H1 (cell line): ENCODE measurements at regions not wholly inside any gene's neighbourhood (a gene's known extent, or its start where the extent isn't known, plus 50 kb on each side); places are given as distances from the start of the nearest gene placed in this dataset.

Experiments used
- CTCF ChIA-PET: fragments of 300-600 bp; sonication (Branson Sonifier 250); formaldehyde crosslinking; loops from one replicate; lab custom pipeline; 2021; ENCODE audit not compliant: partially characterized antibody; lab: Charles Lee
- POLR2A ChIA-PET: fragments of 300-600 bp; sonication (Branson Sonifier 250); formaldehyde crosslinking; loops from one replicate; lab custom pipeline; 2021; ENCODE audit warnings: inconsistent platforms; ENCODE audit not compliant: partially characterized antibody; lab: Charles Lee
- DNase-seq, 2 experiments: peaks; one replicate each; pipeline versions ENCODE4 v3.0.0 to v3.0.0-alpha.2; 2010 to 2022; ENCODE audit warnings: low spot score in 2 of 2, low read depth in 1 of 2, mixed read lengths in 1 of 2
- FAIRE-seq: peaks from 2 replicates; lab custom pipeline; 2011; peaks lifted over from hg19 to GRCh38; lab: Jason Lieb, UNC
- H2AFZ ChIP-seq: 2 replicates; pipeline ENCODE4 v1.8.1; 2012; ENCODE audit warnings: low read length, inconsistent platforms
- H2AK5ac ChIP-seq: 2 replicates; pipeline ENCODE4 v1.6.1; 2013; ENCODE audit warnings: low read depth, low read length
- H2BK120ac ChIP-seq: replicated peaks from 2 replicates; pipeline ENCODE3; 2013; ENCODE audit warnings: low read depth, low read length, inconsistent platforms
- H2BK12ac ChIP-seq: 2 replicates; pipeline ENCODE4 v1.6.1; 2013; ENCODE audit warnings: low read depth, low read length
- H2BK15ac ChIP-seq: 2 replicates; pipeline ENCODE4 v1.6.1; 2013; ENCODE audit warnings: low read length
- H2BK20ac ChIP-seq: 2 replicates; pipeline ENCODE4 v1.6.1; 2013; ENCODE audit warnings: low read length
- H2BK5ac ChIP-seq: 2 replicates; pipeline ENCODE4 v1.6.1; 2013; ENCODE audit warnings: low read depth, low read length
- H3K14ac ChIP-seq: 2 replicates; pipeline ENCODE4 v1.6.1; 2013; ENCODE audit warnings: inconsistent platforms; ENCODE audit not compliant: insufficient read length
- H3K18ac ChIP-seq: 2 replicates; pipeline ENCODE4 v1.6.1; 2013; ENCODE audit warnings: low read length; ENCODE audit errors: extremely low read depth
- H3K23ac ChIP-seq: 2 replicates; pipeline ENCODE4 v1.6.1; 2013; ENCODE audit warnings: inconsistent platforms; ENCODE audit not compliant: insufficient read length
- H3K23me2 ChIP-seq: 2 replicates; pipeline ENCODE4 v1.6.1; 2013; ENCODE audit warnings: low read depth, low read length
- H3K27ac ChIP-seq: 2 replicates; pipeline ENCODE4 v1.6.1; 2011; ENCODE audit warnings: low read depth, low read length, inconsistent platforms
- H3K27me3 ChIP-seq, 4 experiments: replicated peaks in 1 of 4; 1 replicate in 1 of 4; 2 replicates in 3 of 4; pipeline versions ENCODE4 v1.6.1 to v1.8.1; 2011 to 2013; ENCODE audit warnings: low read length in 3 of 4, mild to moderate bottlenecking in 3 of 4, inconsistent platforms in 2 of 4, mixed read lengths in 2 of 4, moderate library complexity in 1 of 4; ENCODE audit not compliant: control insufficient read depth in 3 of 4, insufficient read depth in 3 of 4; ENCODE audit errors: extremely low read depth in 1 of 4
- H3K36me3 ChIP-seq, 4 experiments: 2 replicates each; pipeline versions ENCODE4 v1.6.1 to v1.8.1; 2011 to 2013; ENCODE audit warnings: mild to moderate bottlenecking in 4 of 4, low read length in 3 of 4, moderate library complexity in 2 of 4, control low read depth in 1 of 4, inconsistent platforms in 1 of 4; ENCODE audit not compliant: insufficient read depth in 4 of 4, control insufficient read depth in 2 of 4
- H3K4ac ChIP-seq: replicated peaks from 2 replicates; pipeline ENCODE3; 2013; ENCODE audit warnings: low read length, low read depth, mixed read lengths, inconsistent platforms; ENCODE audit not compliant: insufficient read length
- H3K4me1 ChIP-seq, 4 experiments: replicated peaks in 1 of 4; 1 replicate in 1 of 4; 2 replicates in 3 of 4; pipeline versions ENCODE4 v1.6.1 to v1.8.1; 2011 to 2013; ENCODE audit warnings: low read length in 3 of 4, inconsistent platforms in 2 of 4, mixed read lengths in 1 of 4; ENCODE audit not compliant: insufficient read depth in 4 of 4, control insufficient read depth in 3 of 4
- H3K4me2 ChIP-seq, 2 experiments: 2 replicates each; pipeline versions ENCODE4 v1.6.1 to v1.8.1; 2011 to 2013; ENCODE audit warnings: low read depth in 2 of 2, low read length in 2 of 2, control low read depth in 1 of 2, inconsistent platforms in 1 of 2, mild to moderate bottlenecking in 1 of 2; ENCODE audit not compliant: insufficient read depth in 1 of 2
- H3K4me3 ChIP-seq, 4 experiments: fragments of 200-600, 300-600 bp in 1 of 4; sonication (generic), shearing (Covaris generic), sonication (Bioruptor Twin) in 1 of 4; 2 replicates each; pipeline versions ENCODE4 v1.5.1 to v1.8.1; 2011 to 2016; ENCODE audit warnings: low read length in 4 of 4, low read depth in 3 of 4, control low read depth in 2 of 4, inconsistent platforms in 2 of 4, mild to moderate bottlenecking in 2 of 4, mixed read lengths in 1 of 4, moderate library complexity in 1 of 4; ENCODE audit not compliant: insufficient read depth in 2 of 4; ENCODE audit errors: extremely low read depth in 1 of 4
- H3K56ac ChIP-seq: replicated peaks from 2 replicates; pipeline ENCODE3; 2013; ENCODE audit warnings: low read depth, mild to moderate bottlenecking, mixed read lengths, low read length, inconsistent platforms; ENCODE audit not compliant: insufficient read length
- H3K79me1 ChIP-seq: 2 replicates; pipeline ENCODE4 v1.6.1; 2013; ENCODE audit warnings: low read depth, low read length, control low read depth
- H3K79me2 ChIP-seq, 2 experiments: 2 replicates each; pipeline versions ENCODE4 v1.6.1 to v1.8.1; 2012 to 2013; ENCODE audit warnings: low read length in 2 of 2, mild to moderate bottlenecking in 2 of 2, inconsistent platforms in 1 of 2; ENCODE audit not compliant: insufficient read depth in 2 of 2, control insufficient read depth in 1 of 2
- H3K9ac ChIP-seq, 4 experiments: replicated peaks in 1 of 4; 1 replicate in 1 of 4; 2 replicates in 3 of 4; pipeline versions ENCODE4 v1.6.1 to v1.8.1; 2011 to 2013; ENCODE audit warnings: low read depth in 3 of 4, low read length in 3 of 4, control low read depth in 2 of 4, mild to moderate bottlenecking in 2 of 4, moderate library complexity in 2 of 4, inconsistent platforms in 1 of 4; ENCODE audit errors: extremely low read depth in 1 of 4
- H3K9me3 ChIP-seq, 2 experiments: 2 replicates each; pipeline versions ENCODE4 v1.6.1 to v1.8.1; 2012 to 2013; ENCODE audit warnings: mild to moderate bottlenecking in 2 of 2, moderate library complexity in 2 of 2, control low read depth in 1 of 2, inconsistent platforms in 1 of 2, low read depth in 1 of 2, low read length in 1 of 2, mixed read lengths in 1 of 2; ENCODE audit not compliant: insufficient read depth in 2 of 2
- H4K20me1 ChIP-seq, 2 experiments: replicated peaks in 1 of 2; 2 replicates each; pipeline versions ENCODE3 to v1.8.1; 2011 to 2013; ENCODE audit warnings: inconsistent platforms in 2 of 2, low read length in 2 of 2, mild to moderate bottlenecking in 1 of 2; ENCODE audit not compliant: insufficient read depth in 2 of 2, control insufficient read depth in 1 of 2
- H4K5ac ChIP-seq: 2 replicates; pipeline ENCODE4 v1.6.1; 2013; ENCODE audit warnings: low read length, low read depth, mixed read lengths, inconsistent platforms; ENCODE audit not compliant: insufficient read length
- H4K8ac ChIP-seq: 2 replicates; pipeline ENCODE4 v1.8.0; 2013; ENCODE audit warnings: mild to moderate bottlenecking, moderate library complexity, low read length, inconsistent platforms; ENCODE audit not compliant: insufficient read depth; ENCODE audit errors: extremely low read depth
- H4K91ac ChIP-seq: replicated peaks from 2 replicates; pipeline ENCODE3; 2013; ENCODE audit warnings: low read length, mixed read lengths, inconsistent platforms; ENCODE audit not compliant: insufficient read length
- ASH2L ChIP-seq: fragments of 200-600, 300-600 bp; sonication (generic); IDR thresholded peaks from one replicate; pipeline ENCODE4 v1.7.1; 2017; ENCODE audit warnings: low read length
- CREB1 ChIP-seq: IDR thresholded peaks from 2 replicates; pipeline ENCODE4 v1.6.1; 2012; ENCODE audit warnings: inconsistent platforms
- CTBP2 ChIP-seq: IDR thresholded peaks from 2 replicates; pipeline ENCODE4 v1.7.0; 2011; ENCODE audit warnings: borderline replicate concordance, mild to moderate bottlenecking, moderate library complexity, mixed read lengths, low read length; ENCODE audit not compliant: insufficient read depth, insufficient read length
- JUN ChIP-seq: IDR thresholded peaks from 2 replicates; pipeline ENCODE4 v1.6.1; 2011; ENCODE audit warnings: low read depth, mild to moderate bottlenecking, improper control_type of control experiment, low read length
- RFX5 ChIP-seq: IDR thresholded peaks from 2 replicates; pipeline ENCODE4 v1.6.1; 2011; ENCODE audit warnings: low read depth, low read length, improper control_type of control experiment, borderline replicate concordance
- SAP30 ChIP-seq: fragments of 300-600 bp; sonication (generic); IDR thresholded peaks from 2 replicates; pipeline ENCODE4 v1.7.1; 2012; ENCODE audit warnings: low read length, moderate library complexity, mild to moderate bottlenecking, inconsistent platforms; ENCODE audit not compliant: insufficient read depth, insufficient replicate concordance
- WGBS, 2 experiments: shearing (Covaris generic) in 1 of 2; methylation state at CpG; one replicate each; pipeline versions ENCODE4 v1.1.6 to v1.1.7; 2013 to 2015; ENCODE audit warnings: low lambda C conversion rate in 2 of 2, mixed read lengths in 2 of 2, inconsistent platforms in 1 of 2, low coverage in 1 of 2, missing lambda C conversion rate in 1 of 2; ENCODE audit not compliant: insufficient replicate concordance in 2 of 2, insufficient coverage in 1 of 2, insufficient read length in 1 of 2; ENCODE audit errors: extremely low coverage in 1 of 2, missing lambda C conversion rate in 1 of 2; 5-methylcytosine and 5-hydroxymethylcytosine counted together

DNA sequence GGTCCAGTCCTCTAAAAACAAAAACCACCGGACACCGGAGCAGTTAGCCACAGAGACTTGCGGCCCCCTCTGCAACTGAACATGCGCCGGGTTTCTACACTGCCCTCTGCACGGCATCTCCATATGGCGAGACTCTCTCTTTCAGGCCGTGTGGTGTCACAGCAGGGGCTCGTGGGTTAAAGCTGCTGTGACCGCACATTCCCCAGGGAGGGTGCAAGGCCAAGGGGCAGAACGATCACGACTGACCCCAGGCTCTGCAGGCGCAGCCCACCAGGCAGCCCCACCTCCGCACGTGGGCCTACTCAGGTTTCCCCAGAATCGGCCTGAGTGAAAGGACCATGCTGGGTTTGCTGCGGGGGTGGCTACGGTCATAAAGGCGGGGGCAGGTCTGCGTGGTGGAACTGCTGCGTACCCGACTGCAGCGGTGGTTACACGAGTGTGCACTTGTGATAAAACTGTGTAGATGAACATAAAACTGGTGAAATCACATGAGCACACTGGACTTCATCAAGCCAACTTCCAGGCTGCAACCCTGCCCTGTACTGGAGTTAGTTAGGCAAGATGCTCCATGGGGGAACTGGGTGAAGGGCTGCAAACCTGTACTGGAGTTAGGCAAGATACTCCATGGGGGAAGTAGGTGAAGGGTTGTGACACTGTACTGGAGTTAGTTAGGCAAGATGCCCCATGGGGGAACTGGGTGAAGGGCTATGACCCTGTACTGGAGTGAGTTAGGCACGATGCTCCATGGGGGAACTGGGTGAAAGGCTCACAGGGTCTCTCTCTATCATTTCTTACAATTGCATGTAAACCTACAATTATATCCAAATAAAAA, 81.4 kb upstream of the PPP2R2D start:
- no peaks in the 10 kb centered on the region for H3K27me3 ChIP-seq
- H3K4me1 ChIP-seq: peaks cover 0 to 10% (median 4%) of the 10 kb centered on the region in 4 experiments; a peak in 6 of 7 replicates
- no peak overlapping the region for H3K4ac ChIP-seq
- H4K20me1 ChIP-seq: no peaks in the 10 kb centered on the region
- FAIRE-seq (no peak), DNase-seq (peak in 1 of 2 experiments; percentile 40)
- H3K56ac ChIP-seq: no peak overlapping the region
- ChIA-PET CTCF (no interaction called here), POLR2A (no interaction called here)
- 0 out of 2 replicates have a peak overlapping the region, but pooled peaks have one; percentile 37 for H2BK15ac ChIP-seq
- 87% methylated on average over 23 of the region's 25 CpGs; no CpG with 5 or more reads in 1 of the 2 experiments for WGBS, 2 experiments
- H3K79me1 ChIP-seq: no peaks in the 10 kb centered on the region
- H2AK5ac ChIP-seq: no peak overlapping the region
- no peak overlapping the region for H3K9ac ChIP-seq
- no peaks in the 10 kb centered on the region for H3K36me3 ChIP-seq
- H2BK120ac ChIP-seq: no peak overlapping the region
- no peak overlapping the region for H3K18ac ChIP-seq
- no peak overlapping the region for H2AFZ ChIP-seq
- H3K14ac ChIP-seq: no peak overlapping the region
- no peak overlapping the region for H2BK20ac ChIP-seq
- no peak overlapping the region for H4K5ac ChIP-seq
- H3K27ac ChIP-seq: no peak overlapping the region
- H3K9me3 ChIP-seq: no peaks in the 10 kb centered on the region
- H4K91ac ChIP-seq: peak overlapping the region; percentile 27
- TF ChIP-seq RFX5: no peak
- TF ChIP-seq SAP30: no peak
- no peak for TF ChIP-seq CTBP2
- TF ChIP-seq CREB1: no peak
- no peak for TF ChIP-seq ASH2L
- no peak for TF ChIP-seq JUN
- H3K4me3 ChIP-seq: no peak overlapping the region
- no peaks in the 10 kb centered on the region for H3K79me2 ChIP-seq
- no peak overlapping the region for H2BK5ac ChIP-seq
- H4K8ac ChIP-seq: peak overlapping the region; percentile 46
- H3K23me2 ChIP-seq: no peaks in the 10 kb centered on the region; the same call in 1 of the 2 replicates
- peak overlapping the region; percentile 39; the same call in 1 of the 2 replicates for H2BK12ac ChIP-seq
- H3K4me2 ChIP-seq: no peak overlapping the region
- H3K23ac ChIP-seq: no peak overlapping the region
